ENCODE measurements at regions not wholly inside any gene's neighbourhood (a gene's known extent, or its start where the extent isn't known, plus 50 kb on each side); places are given as distances from the start of the nearest gene placed in this dataset.

DNA sequence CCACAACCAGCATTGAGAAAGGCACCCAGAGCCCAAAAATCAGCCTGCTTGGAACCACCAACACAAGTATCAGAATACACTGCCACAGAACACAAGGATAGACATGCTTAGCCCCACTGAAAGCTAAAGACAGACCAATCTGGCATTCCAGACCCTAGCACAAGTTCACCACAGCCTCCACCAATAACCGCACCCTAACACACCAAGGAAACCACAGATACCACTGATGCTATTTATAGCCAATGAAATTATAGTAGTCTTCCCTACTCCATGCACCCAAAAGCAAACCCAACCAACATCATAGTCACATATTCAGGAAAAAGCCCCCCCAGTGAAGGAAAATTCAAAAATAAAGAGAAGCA is 83.9 kb upstream of the STT3B start:
- no peak for DNase-seq (ENCODE audit: low read depth in 2 of 2)
- no peak for TF ChIP-seq CTCF (IDR thresholded peaks at IDR 0.05; ENCODE audit: low read depth, low read length)
- no peak overlapping the region for H3K4me3 ChIP-seq (replicated peaks in 1 of 2; ENCODE audit: low read depth in 2 of 2, low read length in 2 of 2)

DNA sequence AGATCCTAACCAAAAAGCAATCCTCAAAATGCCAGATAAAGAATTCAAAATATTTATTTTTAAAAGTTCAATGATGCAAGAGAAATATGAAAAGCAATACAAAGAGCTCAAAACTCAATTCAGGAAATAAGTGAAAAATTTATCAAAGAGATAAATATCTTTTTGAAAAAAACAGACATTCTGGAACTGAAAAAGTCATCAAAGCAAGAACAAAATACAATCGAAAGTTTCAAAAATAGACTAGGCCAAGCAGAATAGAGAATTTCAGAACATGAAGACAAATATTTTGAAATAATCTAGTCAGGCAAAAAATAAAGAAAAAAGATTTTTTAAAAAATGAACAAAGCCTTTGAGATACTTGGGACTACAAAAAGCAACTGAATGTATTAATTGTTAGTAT is 83.4 kb upstream of the STT3B start:
- no peak overlapping the region for H3K4me3 ChIP-seq (replicated peaks in 1 of 2; ENCODE audit: low read depth in 2 of 2, low read length in 2 of 2)
- no peak for TF ChIP-seq CTCF (IDR thresholded peaks at IDR 0.05; ENCODE audit: low read depth, low read length)

GRCh38 chr3:31450345-31450744 is 82.4 kb upstream of the STT3B start:
- no peak for TF ChIP-seq CTCF (IDR thresholded peaks at IDR 0.05; ENCODE audit: low read depth, low read length)
- no peak overlapping the region for H3K4me3 ChIP-seq (replicated peaks in 1 of 2; ENCODE audit: low read depth in 2 of 2, low read length in 2 of 2)
- no peak for DNase-seq (ENCODE audit: low read depth in 2 of 2)

More for the DNA sequence above, 83.4 kb upstream of the STT3B start:
- DNase-seq (ENCODE audit: low read depth in 2 of 2), result no peak

- no peak overlapping the region for H3K4me3 ChIP-seq (replicated peaks in 1 of 2; ENCODE audit: low read depth in 2 of 2, low read length in 2 of 2)
- no peak for DNase-seq (ENCODE audit: low read depth in 2 of 2)
- no peak for TF ChIP-seq CTCF (IDR thresholded peaks at IDR 0.05; ENCODE audit: low read depth, low read length)
These were observed 80.1 kb upstream of the STT3B start for GRCh38 chr3:31452495-31453106.

DNA sequence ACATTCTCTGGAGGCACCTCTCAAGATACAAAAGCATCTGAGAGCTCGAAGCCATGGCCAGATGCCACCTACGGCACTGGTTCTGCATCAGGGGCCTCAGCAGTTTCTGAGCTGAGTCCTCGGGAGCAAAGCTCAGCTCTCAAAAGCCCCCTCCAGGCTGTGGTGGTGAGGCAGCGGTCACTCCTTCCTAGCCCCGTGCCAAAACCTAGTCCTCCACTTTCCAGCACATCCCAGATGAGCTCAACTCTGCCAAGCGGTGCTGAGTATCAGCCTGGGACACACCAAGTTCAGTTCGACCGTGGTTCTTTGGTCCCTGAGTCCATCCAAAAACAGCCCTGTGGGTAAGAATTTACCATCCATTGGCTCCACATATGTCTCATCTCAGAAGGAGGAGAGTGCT is 79.3 kb upstream of the STT3B start:
- no peak for DNase-seq (ENCODE audit: low read depth in 2 of 2)
- no peak overlapping the region for H3K4me3 ChIP-seq (replicated peaks in 1 of 2; ENCODE audit: low read depth in 2 of 2, low read length in 2 of 2)
- TF ChIP-seq CTCF (IDR thresholded peaks at IDR 0.05; ENCODE audit: low read depth, low read length), result no peak

DNA sequence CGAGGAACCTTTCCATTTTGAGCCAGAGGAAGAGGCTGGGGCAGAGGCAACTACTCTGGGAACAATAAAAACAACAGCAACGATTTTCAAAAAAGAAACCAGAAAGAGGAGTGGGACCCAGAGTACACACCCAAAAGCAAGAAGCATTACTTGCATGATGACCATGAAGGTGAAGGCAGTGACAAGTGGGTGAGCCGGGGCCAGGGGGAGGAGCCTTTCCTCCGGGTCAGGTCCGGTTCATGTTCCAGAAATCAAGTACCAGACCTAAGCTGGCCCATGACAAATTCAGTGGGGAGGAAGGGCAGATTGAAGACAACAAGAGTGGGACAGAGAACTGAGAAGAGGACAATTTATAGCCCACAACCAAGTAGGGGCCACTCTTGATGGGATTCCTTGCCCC is 77.2 kb upstream of the STT3B start:
- no peak overlapping the region for H3K4me3 ChIP-seq (replicated peaks in 1 of 2; ENCODE audit: low read depth in 2 of 2, low read length in 2 of 2)
- TF ChIP-seq CTCF (IDR thresholded peaks at IDR 0.05; ENCODE audit: low read depth, low read length), result no peak
- DNase-seq (ENCODE audit: low read depth in 2 of 2), result no peak

- no peak for DNase-seq (ENCODE audit: low read depth in 2 of 2)
- H3K4me3 ChIP-seq (replicated peaks in 1 of 2; ENCODE audit: low read depth in 2 of 2, low read length in 2 of 2), result no peak overlapping the region
- TF ChIP-seq CTCF (IDR thresholded peaks at IDR 0.05; ENCODE audit: low read depth, low read length), result no peak
These were observed 76.4 kb upstream of the STT3B start for GRCh38 chr3:31456373-31456772.

Measured in cardiac fibroblast (primary cell).